DMS53 treated with DMSO at 0.1 percent for 48 hours (cell line): ENCODE measurements at regions not wholly inside any gene's neighbourhood (a gene's known extent, or its start where the extent isn't known, plus 50 kb on each side); places are given as distances from the start of the nearest gene placed in this dataset.
"Not testable (repeated sequence)": the region's sequence is repeated elsewhere in the genome, so short reads cannot be mapped to it uniquely, and the experiment has no call there.

Experiments
- DNase-seq: peaks from one replicate; lab custom pipeline; 2025; ENCODE audit not compliant: unreplicated experiment; lab: John Stamatoyannopoulos, UW

DNA sequence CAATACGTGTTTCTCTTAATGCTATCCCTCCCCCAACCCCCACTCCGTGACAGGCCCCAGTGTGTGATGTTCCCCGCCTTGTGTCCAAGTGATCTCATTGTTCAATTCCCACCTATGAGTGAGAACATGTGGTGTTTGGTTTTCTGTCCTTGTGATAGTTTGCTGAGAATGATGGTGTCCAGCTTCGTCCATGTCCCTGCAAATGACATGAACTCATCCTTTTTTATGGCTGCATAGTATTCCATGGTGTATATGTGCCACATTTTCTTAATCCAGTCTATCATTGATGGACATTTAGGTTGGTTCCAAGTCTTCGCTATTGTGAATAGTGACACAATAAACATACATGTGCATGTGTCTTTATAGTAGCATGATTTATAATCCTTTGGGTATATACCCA lies 52.5 kb downstream of the KIAA0408 start:
- not testable (repeated sequence) for DNase-seq

DNA sequence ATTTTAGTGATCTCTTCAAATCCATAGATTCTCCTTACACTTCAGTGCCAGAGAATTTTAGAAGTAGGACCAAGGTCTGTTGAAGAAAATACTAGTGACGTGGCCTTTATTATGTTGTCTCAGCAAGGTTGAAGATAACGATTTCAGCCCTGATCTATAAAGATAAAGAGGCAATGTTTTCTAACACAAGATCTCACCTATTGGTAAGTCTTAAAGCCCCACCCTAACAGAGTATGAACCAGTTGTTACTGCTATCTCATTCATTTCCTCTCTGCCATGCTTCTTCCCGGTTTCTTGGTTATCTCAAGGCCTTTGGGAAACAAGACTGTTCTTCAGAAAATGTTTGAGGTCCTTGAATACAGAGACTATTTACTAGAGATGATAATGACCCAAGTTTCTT lies 53.1 kb downstream of the KIAA0408 start:
- DNase-seq = no peak

DNA sequence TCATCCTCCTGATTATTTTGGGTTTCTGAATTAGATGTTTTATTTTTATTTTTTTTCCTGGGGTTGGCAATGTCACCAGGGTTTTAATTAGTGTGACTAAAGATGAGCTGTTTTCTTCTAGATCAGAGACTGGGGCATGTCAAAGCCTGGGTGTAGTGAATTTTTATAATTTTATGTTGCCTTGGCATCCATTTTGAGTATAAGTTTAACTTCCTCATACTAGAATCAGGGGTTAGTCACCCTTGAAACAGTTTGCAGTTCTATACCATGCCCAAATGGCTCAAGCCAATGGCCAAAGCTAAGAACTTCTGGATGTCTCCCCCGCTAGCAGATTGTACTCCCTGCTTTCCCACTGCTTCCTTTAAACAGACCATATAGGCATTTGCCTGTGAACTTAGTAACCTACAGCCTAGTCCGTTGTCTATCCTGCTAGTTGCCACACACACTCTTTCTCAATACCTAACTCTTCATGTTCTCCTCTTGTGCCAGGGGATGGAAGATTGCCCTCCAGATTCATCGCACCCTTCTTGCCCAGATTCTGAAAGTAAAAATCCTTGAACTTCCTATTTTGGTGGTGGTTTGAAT lies 54.5 kb downstream of the KIAA0408 start:
- DNase-seq = no peak

DNA sequence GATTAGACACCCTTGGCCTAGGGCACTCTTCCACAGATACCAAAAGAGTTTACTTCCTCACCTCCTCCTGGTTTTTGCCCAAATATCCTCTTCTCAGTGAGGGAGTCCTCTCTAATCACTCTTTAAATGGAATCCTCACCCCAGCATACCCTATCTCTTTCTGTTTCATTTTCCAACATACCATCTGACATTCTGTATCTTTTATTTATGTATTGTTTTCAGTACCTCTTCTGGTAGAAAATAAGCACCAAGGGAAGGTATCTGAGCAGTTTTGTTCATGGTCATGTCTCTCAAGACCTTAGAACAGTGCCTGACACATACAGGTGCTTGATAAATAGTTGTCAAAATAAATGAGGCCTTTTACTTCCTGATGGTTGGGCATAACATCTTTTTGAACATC lies 55.1 kb downstream of the KIAA0408 start:
- DNase-seq = no peak

DNA sequence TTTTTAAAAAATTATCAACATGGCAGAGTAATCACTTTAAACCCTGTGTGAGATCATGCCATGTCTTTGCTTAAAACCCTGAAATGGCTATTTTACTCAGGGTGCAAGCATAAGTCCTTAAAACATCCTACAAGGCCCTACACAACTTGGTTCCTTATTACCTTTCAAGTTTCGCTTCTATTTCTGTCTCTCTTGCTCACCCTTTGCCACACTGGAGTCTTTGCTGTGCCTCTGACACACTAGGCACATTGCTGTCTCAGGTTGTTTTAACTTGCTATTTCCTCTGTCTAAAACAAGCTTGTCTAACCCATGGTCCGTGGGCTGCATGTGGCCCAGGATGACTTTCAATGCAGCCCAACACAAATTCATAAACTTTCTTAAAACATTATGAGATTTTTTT lies 55.6 kb downstream of the KIAA0408 start:
- no peak for DNase-seq

DNA sequence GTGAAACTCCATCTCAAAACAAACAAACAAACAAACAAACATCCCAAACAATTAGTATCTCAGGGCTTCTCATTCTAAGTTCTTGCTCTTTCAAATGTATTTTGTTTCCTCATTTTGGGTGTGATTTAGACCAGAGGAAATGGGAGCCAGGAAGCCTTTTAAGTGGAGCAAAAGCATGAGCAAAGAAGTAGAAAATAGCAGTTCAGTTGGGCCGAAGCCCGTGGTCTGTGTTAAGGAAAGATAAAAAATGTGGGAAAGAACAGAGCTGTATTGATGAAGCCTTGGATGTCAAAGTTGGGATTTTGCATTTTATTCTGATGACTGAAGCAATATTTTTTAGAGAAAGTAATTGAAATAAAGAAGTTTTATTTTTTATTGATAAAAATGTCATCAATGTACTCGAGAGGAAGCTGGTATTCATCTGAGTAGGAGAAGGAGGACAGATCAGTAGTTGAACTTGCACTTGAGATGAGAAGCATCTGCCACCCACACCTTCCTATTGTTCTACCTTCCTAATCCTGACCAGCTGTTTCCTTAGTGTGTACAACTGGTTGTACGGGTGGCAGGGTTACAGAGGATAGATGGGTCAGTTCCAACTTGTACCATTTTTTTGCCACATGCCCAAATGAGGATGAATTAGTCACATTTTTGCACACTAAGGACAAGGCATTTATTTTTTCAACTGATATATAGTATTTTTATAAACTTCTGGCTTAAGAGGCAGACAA lies 56.1 kb downstream of the KIAA0408 start:
- peak; percentile 53 for DNase-seq

DNA sequence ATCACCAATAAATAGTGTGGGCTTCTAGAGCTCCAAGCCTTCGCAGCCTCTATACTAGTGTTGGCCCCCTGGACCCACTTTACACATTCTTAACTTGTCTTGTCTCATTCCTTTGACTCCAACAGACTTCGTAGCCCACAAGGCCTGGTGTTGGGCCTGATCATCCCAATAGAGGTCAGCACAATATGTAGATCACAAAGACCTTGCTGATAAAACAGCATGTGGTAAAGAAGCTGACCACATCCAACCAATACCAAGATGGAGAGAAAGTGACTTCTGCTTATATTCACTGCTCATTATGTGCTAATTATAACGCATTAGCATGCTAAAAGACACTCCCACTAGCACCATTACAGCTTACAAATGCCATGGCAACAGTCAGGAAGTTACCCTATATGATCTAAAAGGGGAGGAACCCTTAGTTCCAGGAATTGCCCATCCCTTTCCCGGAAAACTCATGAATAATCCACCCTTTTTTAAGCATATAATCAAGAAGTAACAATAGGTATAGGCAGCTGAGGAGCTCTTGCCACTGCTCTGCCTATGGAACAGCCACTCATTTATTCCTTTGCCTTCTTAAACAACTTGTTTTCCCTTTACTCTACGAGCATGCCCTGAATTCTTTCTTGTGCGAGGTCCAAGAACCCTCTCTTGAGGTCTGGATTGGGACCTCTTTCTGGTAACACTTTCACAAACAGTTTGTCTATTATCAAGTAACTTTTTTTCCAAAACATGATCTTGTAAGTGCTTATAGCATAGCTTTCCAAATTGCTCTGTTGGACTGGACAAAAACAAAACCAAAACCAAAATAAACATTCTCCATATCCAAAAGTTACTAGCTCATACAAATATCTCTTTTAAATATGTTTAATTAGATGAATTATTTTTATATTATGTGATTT lies 54.6 kb upstream of the ECHDC1 start:
- DNase-seq = no peak

DNA sequence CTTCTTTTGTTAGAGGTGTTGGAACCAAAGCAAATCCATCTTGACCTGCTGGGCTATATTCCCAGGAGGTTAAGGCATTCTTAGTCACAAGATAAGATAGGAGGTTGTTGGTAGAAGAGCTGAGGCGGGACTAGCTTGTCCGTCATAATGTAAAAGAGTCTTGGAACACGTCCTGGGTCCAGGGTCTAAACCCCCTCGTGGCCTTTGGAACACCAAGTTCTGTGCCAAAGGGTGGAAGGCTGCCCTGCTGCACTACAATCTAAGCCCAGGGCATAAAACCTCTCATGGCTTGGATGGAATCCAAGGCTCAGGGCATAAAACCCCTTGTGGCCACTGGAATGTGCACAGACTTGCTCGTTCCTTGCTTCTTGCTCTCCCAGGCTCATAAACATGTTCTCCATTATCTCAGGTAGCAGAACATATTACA lies 53.8 kb upstream of the ECHDC1 start:
- DNase-seq = not testable (repeated sequence)
